HCT116 (cell line): ENCODE measurements at regions not wholly inside any gene's neighbourhood (a gene's known extent, or its start where the extent isn't known, plus 50 kb on each side); places are given as distances from the start of the nearest gene placed in this dataset.

Experiments used
- ATF3 ChIP-seq: IDR thresholded peaks from 2 replicates; pipeline ENCODE4 v1.6.1; 2012
- CEBPB ChIP-seq: IDR thresholded peaks from 2 replicates; pipeline ENCODE4 v1.6.1; 2012; ENCODE audit warnings: low read depth
- CTCF ChIP-seq, 3 experiments: fragments of 200-600 bp in 1 of 3; sonication (generic) in 1 of 3; IDR thresholded peaks in 2 of 3; conservative IDR thresholded peaks in 1 of 3; 2 replicates each; pipeline ENCODE4 v1.5.1; 2012 to 2017; ENCODE audit warnings: low read depth in 2 of 3, low read length in 2 of 3, antibody characterized with exemption in 1 of 3, borderline replicate concordance in 1 of 3, control low read depth in 1 of 3, mild to moderate bottlenecking in 1 of 3, mixed read lengths in 1 of 3, mixed run types in 1 of 3, moderate library complexity in 1 of 3; ENCODE audit not compliant: insufficient read depth in 1 of 3
- EZH2 ChIP-seq: fragments of 200-600 bp; sonication (generic); IDR thresholded peaks from 2 replicates; pipeline ENCODE4 v1.6.1; 2017; ENCODE audit warnings: antibody characterized with exemption, mixed run types
- JUND ChIP-seq: IDR thresholded peaks from 2 replicates; pipeline ENCODE4 v1.6.1; 2012
- POLR2A ChIP-seq: IDR thresholded peaks from 2 replicates; pipeline ENCODE4 v1.7.0; 2011; ENCODE audit warnings: borderline replicate concordance; ENCODE audit not compliant: insufficient read depth, insufficient read length; ENCODE audit errors: extremely low read depth
- RAD21 ChIP-seq: IDR thresholded peaks from 2 replicates; pipeline ENCODE4 v1.6.1; 2012; ENCODE audit warnings: low read depth, mild to moderate bottlenecking
- SP1 ChIP-seq: IDR thresholded peaks from 2 replicates; pipeline ENCODE4 v1.6.1; 2012; ENCODE audit warnings: low read depth
- TCF7L2 ChIP-seq: IDR thresholded peaks from 2 replicates; pipeline ENCODE4 v1.7.0; 2011; ENCODE audit warnings: borderline replicate concordance, inconsistent platforms; ENCODE audit not compliant: insufficient read depth, insufficient read length; ENCODE audit errors: extremely low read depth
- ZBTB33 ChIP-seq: IDR thresholded peaks from 2 replicates; pipeline ENCODE4 v1.6.1; 2011; ENCODE audit warnings: mild to moderate bottlenecking, low read length, moderate library complexity; ENCODE audit not compliant: insufficient replicate concordance; ENCODE audit errors: extremely low read depth
- TF ChIP-seq, protein P1 (sequence below): IDR thresholded peaks from 2 replicates; pipeline ENCODE4 v1.6.1; 2012; ENCODE audit warnings: low read depth

DNA sequence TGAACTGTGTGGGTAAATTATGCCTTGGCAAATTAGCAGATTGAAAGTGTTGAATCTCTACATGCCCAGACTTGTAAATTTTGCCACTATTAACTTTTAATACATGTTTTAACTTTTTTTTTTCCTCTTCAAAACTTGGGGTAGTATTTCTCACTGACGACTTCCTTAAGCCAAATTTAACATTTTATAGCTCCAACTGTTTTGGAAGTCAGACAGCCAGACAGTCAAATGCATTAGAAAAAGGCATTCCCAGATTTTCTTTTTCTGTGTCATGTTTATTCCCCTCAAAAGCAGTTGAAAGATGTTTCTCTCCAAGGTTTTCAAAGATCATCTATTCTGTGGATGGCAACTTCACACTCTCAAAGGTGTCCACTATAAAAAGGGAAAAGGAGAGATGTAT, 226.8 kb upstream of the FN1 start:
- TF ChIP-seq CTCF (IDR thresholded peaks at IDR 0.05 in 2 of 3, conservative IDR thresholded peaks at IDR 0.05 in 1 of 3; ENCODE audit: borderline replicate concordance in 1 of 3, insufficient read depth in 1 of 3, low read depth in 2 of 3, low read length in 2 of 3) = no peak
- no peak for TF ChIP-seq EZH2
- no peak for TF ChIP-seq JUND
- TF ChIP-seq POLR2A = no peak
- TF ChIP-seq TCF7L2 = no peak
- no peak for TF ChIP-seq ATF3
- TF ChIP-seq, protein P1, sequence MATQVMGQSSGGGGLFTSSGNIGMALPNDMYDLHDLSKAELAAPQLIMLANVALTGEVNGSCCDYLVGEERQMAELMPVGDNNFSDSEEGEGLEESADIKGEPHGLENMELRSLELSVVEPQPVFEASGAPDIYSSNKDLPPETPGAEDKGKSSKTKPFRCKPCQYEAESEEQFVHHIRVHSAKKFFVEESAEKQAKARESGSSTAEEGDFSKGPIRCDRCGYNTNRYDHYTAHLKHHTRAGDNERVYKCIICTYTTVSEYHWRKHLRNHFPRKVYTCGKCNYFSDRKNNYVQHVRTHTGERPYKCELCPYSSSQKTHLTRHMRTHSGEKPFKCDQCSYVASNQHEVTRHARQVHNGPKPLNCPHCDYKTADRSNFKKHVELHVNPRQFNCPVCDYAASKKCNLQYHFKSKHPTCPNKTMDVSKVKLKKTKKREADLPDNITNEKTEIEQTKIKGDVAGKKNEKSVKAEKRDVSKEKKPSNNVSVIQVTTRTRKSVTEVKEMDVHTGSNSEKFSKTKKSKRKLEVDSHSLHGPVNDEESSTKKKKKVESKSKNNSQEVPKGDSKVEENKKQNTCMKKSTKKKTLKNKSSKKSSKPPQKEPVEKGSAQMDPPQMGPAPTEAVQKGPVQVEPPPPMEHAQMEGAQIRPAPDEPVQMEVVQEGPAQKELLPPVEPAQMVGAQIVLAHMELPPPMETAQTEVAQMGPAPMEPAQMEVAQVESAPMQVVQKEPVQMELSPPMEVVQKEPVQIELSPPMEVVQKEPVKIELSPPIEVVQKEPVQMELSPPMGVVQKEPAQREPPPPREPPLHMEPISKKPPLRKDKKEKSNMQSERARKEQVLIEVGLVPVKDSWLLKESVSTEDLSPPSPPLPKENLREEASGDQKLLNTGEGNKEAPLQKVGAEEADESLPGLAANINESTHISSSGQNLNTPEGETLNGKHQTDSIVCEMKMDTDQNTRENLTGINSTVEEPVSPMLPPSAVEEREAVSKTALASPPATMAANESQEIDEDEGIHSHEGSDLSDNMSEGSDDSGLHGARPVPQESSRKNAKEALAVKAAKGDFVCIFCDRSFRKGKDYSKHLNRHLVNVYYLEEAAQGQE = no peak
- TF ChIP-seq SP1 = no peak
- TF ChIP-seq RAD21 = no peak
- no peak for TF ChIP-seq ZBTB33
- TF ChIP-seq CEBPB = no peak
